Choroid plexus epithelial cell (primary cell): ENCODE measurements at regions not wholly inside any gene's neighbourhood (a gene's known extent, or its start where the extent isn't known, plus 50 kb on each side); places are given as distances from the start of the nearest gene placed in this dataset.
A peak's percentile ranks its signal among the peaks of the same experiment; 100 is the strongest.

Source experiments
- DNase-seq: peaks from one replicate; pipeline ENCODE4 v3.0.0-alpha.2; 2010; ENCODE audit warnings: low read depth
- H3K4me3 ChIP-seq: 2 replicates; pipeline ENCODE4 v1.5.1; 2011; ENCODE audit warnings: low read depth, mild to moderate bottlenecking, control low read depth, low read length, moderate library complexity
- CTCF ChIP-seq: conservative IDR thresholded peaks from 2 replicates; pipeline ENCODE4 v1.5.1; 2011; ENCODE audit warnings: low read depth, mild to moderate bottlenecking, control low read depth, inconsistent platforms, low read length, moderate library complexity

GRCh38 chr5:27906931-27907601 is 868.7 kb upstream of the CDH9 start:
- no peak overlapping the region for H3K4me3 ChIP-seq
- peak; percentile 18 for DNase-seq
- no peak for TF ChIP-seq CTCF

- no peak for DNase-seq
- no peak for TF ChIP-seq CTCF
- no peak overlapping the region for H3K4me3 ChIP-seq
Measured at GRCh38 chr5:27906481-27906880, 868.1 kb upstream of the CDH9 start.

- TF ChIP-seq CTCF = no peak
- no peak overlapping the region for H3K4me3 ChIP-seq
- no peak for DNase-seq
Measured at GRCh38 chr5:27900761-27901160, 862.4 kb upstream of the CDH9 start.

- DNase-seq = peak; percentile 28
- no peak for TF ChIP-seq CTCF
- H3K4me3 ChIP-seq = no peak overlapping the region
Measured at GRCh38 chr5:27876071-27876470, 837.7 kb upstream of the CDH9 start.

GRCh38 chr5:27875148-27875547 is 836.8 kb upstream of the CDH9 start:
- TF ChIP-seq CTCF = no peak
- no peak overlapping the region for H3K4me3 ChIP-seq
- peak; percentile 14 for DNase-seq

GRCh38 chr5:27868292-27868691 is 829.9 kb upstream of the CDH9 start:
- DNase-seq = no peak
- TF ChIP-seq CTCF = no peak
- H3K4me3 ChIP-seq = no peak overlapping the region

- no peak for TF ChIP-seq CTCF
- H3K4me3 ChIP-seq = no peak overlapping the region
Measured at GRCh38 chr5:27855491-27855890, 817.1 kb upstream of the CDH9 start.

More at GRCh38 chr5:27855491-27855890, 817.1 kb upstream of the CDH9 start:
- DNase-seq = no peak
